MM.1S (cell line): ENCODE measurements at regions not wholly inside any gene's neighbourhood (a gene's known extent, or its start where the extent isn't known, plus 50 kb on each side); places are given as distances from the start of the nearest gene placed in this dataset.

ENCODE experiments used
- DNase-seq: peaks from one replicate; pipeline ENCODE4 v3.0.0-alpha.2; 2015
- H2AFZ ChIP-seq: fragments of 300-600 bp; sonication (generic); 2 replicates; pipeline ENCODE4 v1.6.0; 2016; ENCODE audit warnings: antibody characterized with exemption, low read length
- H3F3A ChIP-seq: fragments of 300-600 bp; sonication (generic); 2 replicates; pipeline ENCODE4 v1.6.1; 2016; ENCODE audit warnings: mild to moderate bottlenecking, antibody characterized with exemption, low read length, moderate library complexity, mixed read lengths; ENCODE audit not compliant: insufficient read depth
- H3K27ac ChIP-seq: fragments of 300-600 bp; sonication (generic); 2 replicates; pipeline ENCODE4 v1.5.1; 2016; ENCODE audit warnings: mild to moderate bottlenecking, low read length
- H3K27me3 ChIP-seq: fragments of 300-600 bp; sonication (generic); replicated peaks from 2 replicates; pipeline ENCODE4 v1.6.0; 2016; ENCODE audit warnings: low read length; ENCODE audit not compliant: insufficient read depth
- H3K36me3 ChIP-seq: fragments of 300-600 bp; sonication (generic); replicated peaks from 2 replicates; pipeline ENCODE4 v1.6.1; 2016; ENCODE audit warnings: mild to moderate bottlenecking, low read length, mixed read lengths; ENCODE audit not compliant: insufficient read depth
- H3K4me1 ChIP-seq: fragments of 300-600 bp; sonication (generic); 2 replicates; pipeline ENCODE4 v1.6.1; 2016; ENCODE audit warnings: low read length, mixed read lengths
- H3K4me2 ChIP-seq: fragments of 300-600 bp; sonication (generic); 2 replicates; pipeline ENCODE4 v1.6.0; 2016; ENCODE audit warnings: low read depth, low read length
- H3K4me3 ChIP-seq: fragments of 300-600 bp; sonication (generic); 2 replicates; pipeline ENCODE4 v1.5.1; 2016; ENCODE audit warnings: low read length, mixed read lengths
- H3K79me2 ChIP-seq: fragments of 300-600 bp; sonication (generic); 2 replicates; pipeline ENCODE4 v1.6.1; 2016; ENCODE audit warnings: mixed run types, low read length, mixed read lengths
- H3K9ac ChIP-seq: fragments of 300-600 bp; sonication (generic); 2 replicates; pipeline ENCODE4 v1.6.1; 2016; ENCODE audit warnings: low read length, mixed read lengths
- H3K9me2 ChIP-seq: fragments of 300-600 bp; sonication (generic); replicated peaks from 2 replicates; pipeline ENCODE4 v1.6.1; 2016; ENCODE audit warnings: mild to moderate bottlenecking, low read length, mixed read lengths; ENCODE audit not compliant: insufficient read depth
- H3K9me3 ChIP-seq: fragments of 300-600 bp; sonication (generic); replicated peaks from 2 replicates; pipeline ENCODE4 v1.6.1; 2016; ENCODE audit warnings: mild to moderate bottlenecking, low read length, mixed read lengths; ENCODE audit not compliant: insufficient read depth
- H4K20me1 ChIP-seq: fragments of 300-600 bp; sonication (generic); 2 replicates; pipeline ENCODE4 v1.6.1; 2016; ENCODE audit warnings: mild to moderate bottlenecking, low read length, moderate library complexity, mixed read lengths; ENCODE audit not compliant: insufficient read depth
- CTCF ChIP-seq: fragments of 300-600 bp; sonication (generic); IDR thresholded peaks from 2 replicates; pipeline ENCODE4 v1.5.1; 2016; ENCODE audit warnings: antibody characterized with exemption, low read length, mixed read lengths
- EZH2 ChIP-seq: fragments of 300-600 bp; sonication (generic); optimal IDR thresholded peaks from 2 replicates; pipeline ENCODE3; 2017; ENCODE audit warnings: low read depth, mild to moderate bottlenecking, antibody characterized with exemption, low read length, mixed read lengths
- EZH2phosphoT487 ChIP-seq: fragments of 300-600 bp; sonication (generic); IDR thresholded peaks from 2 replicates; pipeline ENCODE4 v1.6.1; 2018; ENCODE audit warnings: antibody characterized with exemption, low read length

DNA sequence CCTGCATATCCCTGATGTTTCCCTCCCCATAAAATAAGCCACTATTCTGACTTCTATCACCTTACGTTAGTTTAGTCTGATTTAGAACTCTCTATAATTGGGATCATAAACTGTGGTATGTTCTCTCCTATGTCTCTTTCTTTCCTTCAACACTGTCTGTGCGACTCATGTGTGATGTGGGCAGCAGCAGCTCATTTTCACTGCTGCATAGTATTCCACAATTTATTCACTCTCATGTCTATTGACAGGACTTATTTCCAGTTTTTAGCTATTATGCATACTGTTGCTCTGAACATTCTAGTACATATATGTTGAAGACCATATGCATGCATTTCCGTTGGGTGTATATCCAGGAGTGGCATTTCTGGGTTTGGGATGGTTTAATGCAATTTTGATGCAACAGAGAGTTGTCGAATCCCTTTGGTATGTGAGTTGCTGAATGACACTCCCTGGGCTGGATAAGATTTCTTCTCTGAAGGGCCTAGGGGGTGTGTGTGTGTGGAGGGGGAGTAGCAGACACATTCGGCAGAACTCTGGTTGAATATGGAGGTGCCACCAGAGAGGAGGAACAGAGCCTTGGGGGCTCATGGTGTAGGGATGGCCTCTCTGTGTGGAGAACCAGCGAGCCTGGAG lies 87.8 kb upstream of the PCBD1 start:
- H3K9me2 ChIP-seq, result no peaks in the 10 kb centered on the region
- H3K4me1 ChIP-seq, result 0 out of 2 replicates have a peak, but pooled peaks cover under 1% of the 10 kb centered on the region
- no peak overlapping the region for H3K9ac ChIP-seq
- H4K20me1 ChIP-seq, result no peaks in the 10 kb centered on the region
- no peaks in the 10 kb centered on the region for H3K9me3 ChIP-seq
- H3K27me3 ChIP-seq, result 0 out of 2 replicates have a peak, but pooled peaks cover 3% of the 10 kb centered on the region
- TF ChIP-seq EZH2phosphoT487, result no peak
- no peak for TF ChIP-seq EZH2
- TF ChIP-seq CTCF, result no peak
- no peak overlapping the region for H3K27ac ChIP-seq
- no peak overlapping the region for H3K4me3 ChIP-seq
- no peaks in the 10 kb centered on the region for H3F3A ChIP-seq
- no peaks in the 10 kb centered on the region for H3K36me3 ChIP-seq
- H2AFZ ChIP-seq, result no peak overlapping the region
- H3K4me2 ChIP-seq, result no peak overlapping the region
- no peak for DNase-seq
- H3K79me2 ChIP-seq, result no peaks in the 10 kb centered on the region

GRCh38 chr10:70977625-70978024 lies 89.3 kb upstream of the PCBD1 start:
- H2AFZ ChIP-seq, result no peak overlapping the region
- no peaks in the 10 kb centered on the region for H3K79me2 ChIP-seq
- H3K27me3 ChIP-seq, result 0 out of 2 replicates have a peak, but pooled peaks cover 3% of the 10 kb centered on the region
- no peaks in the 10 kb centered on the region for H3K36me3 ChIP-seq
- DNase-seq, result no peak
- H4K20me1 ChIP-seq, result no peaks in the 10 kb centered on the region
- no peaks in the 10 kb centered on the region for H3K9me2 ChIP-seq
- H3K9ac ChIP-seq, result no peak overlapping the region
- no peak overlapping the region for H3K27ac ChIP-seq
- peaks cover 13% of the 10 kb centered on the region for H3K4me1 ChIP-seq
- no peaks in the 10 kb centered on the region for H3F3A ChIP-seq
- no peak overlapping the region for H3K4me3 ChIP-seq
- H3K9me3 ChIP-seq, result no peaks in the 10 kb centered on the region
- TF ChIP-seq CTCF (no peak), EZH2phosphoT487 (no peak), EZH2 (no peak)
- H3K4me2 ChIP-seq, result no peak overlapping the region

- Histone ChIP-seq H3K4me1 (peaks cover 18% of the 10 kb centered on the region), H3K9me3 (no peaks in the 10 kb centered on the region), H3F3A (no peaks in the 10 kb centered on the region), H3K4me2 (no peak overlapping the region), H2AFZ (no peak overlapping the region), H3K36me3 (no peaks in the 10 kb centered on the region), H3K27me3 (no peaks in the 10 kb centered on the region), H3K79me2 (no peaks in the 10 kb centered on the region), H3K9ac (no peak overlapping the region), H3K9me2 (no peaks in the 10 kb centered on the region), H3K27ac (no peak overlapping the region), H3K4me3 (no peak overlapping the region), H4K20me1 (no peaks in the 10 kb centered on the region)
- no peak for DNase-seq
- TF ChIP-seq EZH2, result no peak
- no peak for TF ChIP-seq CTCF
- TF ChIP-seq EZH2phosphoT487, result no peak
These were observed 89.8 kb upstream of the PCBD1 start for GRCh38 chr10:70978181-70978580.
